SK-N-MC (cell line): ENCODE measurements at regions not wholly inside any gene's neighbourhood (a gene's known extent, or its start where the extent isn't known, plus 50 kb on each side); places are given as distances from the start of the nearest gene placed in this dataset.

Experiments
- EZH2 ChIP-seq: fragments of 200-600 bp; sonication (generic); IDR thresholded peaks from one replicate; pipeline ENCODE4 v1.6.1; 2017; ENCODE audit warnings: antibody characterized with exemption
- POLR2AphosphoS5 ChIP-seq: IDR thresholded peaks from 2 replicates; pipeline ENCODE4 v1.6.1; 2012; ENCODE audit warnings: mild to moderate bottlenecking, low read depth, low read length, borderline replicate concordance

- TF ChIP-seq POLR2AphosphoS5 (no peak), EZH2 (no peak)
These were observed 398.9 kb upstream of the SULF2 start for GRCh38 chr20:48184229-48184628.
